Gastroesophageal sphincter (tissue), 3 donors: ENCODE measurements at regions not wholly inside any gene's neighbourhood (a gene's known extent, or its start where the extent isn't known, plus 50 kb on each side); places are given as distances from the start of the nearest gene placed in this dataset.

Source experiments
- CTCF ChIP-seq, 4 experiments: fragments of 200-600 bp in 2 of 4; fragments of 450-650 bp in 2 of 4; sonication (generic) in 1 of 4; IDR thresholded peaks; one replicate each; pipeline ENCODE4 v1.5.1; 2017 to 2019; ENCODE audit warnings: antibody characterized with exemption in 4 of 4, mild to moderate bottlenecking in 2 of 4, moderate library complexity in 2 of 4
- POLR2A ChIP-seq, 2 donors: fragments of 450-650 bp; IDR thresholded peaks; one replicate each; pipeline ENCODE4 v1.6.1; 2017; ENCODE audit warnings: antibody characterized with exemption in 2 of 2, mild to moderate bottlenecking in 2 of 2, moderate library complexity in 1 of 2
- POLR2AphosphoS5 ChIP-seq: sonication (generic); formaldehyde crosslinking; IDR thresholded peaks from one replicate; pipeline ENCODE4 v1.6.1; 2017; ENCODE audit warnings: antibody characterized with exemption

- TF ChIP-seq CTCF (IDR thresholded peaks at IDR 0.05) (no peak), POLR2AphosphoS5 (no peak), POLR2A (IDR thresholded peaks at IDR 0.05) (no peak)
Measured at GRCh38 chrX:1914606-1915365, 299.9 kb downstream of the ASMT start.
